Endothelial cell of umbilical vein (primary cell): ENCODE measurements at regions not wholly inside any gene's neighbourhood (a gene's known extent, or its start where the extent isn't known, plus 50 kb on each side); places are given as distances from the start of the nearest gene placed in this dataset.

ENCODE experiments used
- BruUV-seq: library from RNA; stranded (reverse); fragments of 400-500 nt; replicated peaks from 2 replicates; lab custom pipeline; 2021; lab: Mats Ljungman, UMichigan
- CTCF ChIA-PET: fragments of 300-600, 350-600 bp; sonication (Branson Sonifier 250); formaldehyde crosslinking; loops from one replicate; lab custom pipeline; 2021; ENCODE audit warnings: antibody characterized with exemption, inconsistent platforms; lab: Charles Lee
- POLR2A ChIA-PET: fragments of 300-600, 350-600 bp; sonication (Branson Sonifier 250); formaldehyde crosslinking; loops from one replicate; lab custom pipeline; 2021; ENCODE audit warnings: antibody characterized with exemption, inconsistent platforms; lab: Charles Lee
- DNase-seq: peaks from one replicate; pipeline ENCODE4 v3.0.0-alpha.2; 2011; ENCODE audit warnings: low read depth, low spot score
- FAIRE-seq: peaks from 2 replicates; lab custom pipeline; 2011; peaks lifted over from hg19 to GRCh38; lab: Jason Lieb, UNC
- H2AFZ ChIP-seq: 2 replicates; pipeline ENCODE4 v1.6.0; 2012; ENCODE audit warnings: low read depth, low read length, control low read depth, inconsistent platforms
- H3K27ac ChIP-seq: 2 replicates; pipeline ENCODE4 v1.5.1; 2011; ENCODE audit warnings: low read depth, mild to moderate bottlenecking, control low read depth, low read length, moderate library complexity; ENCODE audit not compliant: insufficient read depth
- H3K27me3 ChIP-seq, 2 experiments: 2 replicates each; pipeline versions ENCODE4 v1.6.0 to v1.6.1; 2011; ENCODE audit warnings: low read length in 2 of 2, mixed read lengths in 1 of 2; ENCODE audit not compliant: control insufficient read depth in 2 of 2, insufficient read depth in 2 of 2
- H3K36me3 ChIP-seq, 2 experiments: 2 replicates in 1 of 2; 3 replicates in 1 of 2; pipeline ENCODE4 v1.5.1; 2011; ENCODE audit warnings: low read length in 2 of 2, mild to moderate bottlenecking in 1 of 2, moderate library complexity in 1 of 2; ENCODE audit not compliant: control insufficient read depth in 2 of 2, insufficient read depth in 2 of 2; ENCODE audit errors: extremely low read depth in 1 of 2
- H3K4me1 ChIP-seq: 3 replicates; pipeline ENCODE4 v1.5.1; 2011; ENCODE audit warnings: mild to moderate bottlenecking, low read length; ENCODE audit not compliant: control insufficient read depth, insufficient read depth; ENCODE audit errors: extremely low read depth
- H3K4me2 ChIP-seq: 2 replicates; pipeline ENCODE4 v1.6.1; 2011; ENCODE audit warnings: low read length, control low read depth, mixed read lengths; ENCODE audit not compliant: insufficient read depth
- H3K4me3 ChIP-seq, 3 experiments: fragments of 200-600 bp in 1 of 3; sonication (generic), shearing (Covaris generic) in 1 of 3; replicated peaks in 1 of 3; 2 replicates each; pipeline ENCODE4 v1.5.1; 2011 to 2016; ENCODE audit warnings: control low read depth in 3 of 3, low read length in 3 of 3, mild to moderate bottlenecking in 2 of 3, inconsistent platforms in 1 of 3, low read depth in 1 of 3, moderate library complexity in 1 of 3; ENCODE audit not compliant: insufficient read depth in 1 of 3
- H3K79me2 ChIP-seq: 2 replicates; pipeline ENCODE4 v1.6.0; 2012; ENCODE audit warnings: low read length, inconsistent platforms; ENCODE audit not compliant: control insufficient read depth, insufficient read depth
- H3K9ac ChIP-seq: replicated peaks from 2 replicates; pipeline ENCODE3; 2011; ENCODE audit warnings: low read length, control low read depth; ENCODE audit not compliant: insufficient read depth; ENCODE audit errors: extremely low read depth
- H3K9me1 ChIP-seq: replicated peaks from 3 replicates; pipeline ENCODE4 v1.6.0; 2011; ENCODE audit warnings: mild to moderate bottlenecking, low read length; ENCODE audit not compliant: control insufficient read depth, insufficient read depth; ENCODE audit errors: extremely low read depth
- H3K9me3 ChIP-seq: replicated peaks from 2 replicates; pipeline ENCODE4 v1.5.1; 2012; ENCODE audit warnings: low read length, inconsistent platforms; ENCODE audit not compliant: control insufficient read depth, insufficient read depth
- H4K20me1 ChIP-seq: replicated peaks from 2 replicates; pipeline ENCODE3; 2011; ENCODE audit warnings: mild to moderate bottlenecking, low read length; ENCODE audit not compliant: control insufficient read depth, insufficient read depth; ENCODE audit errors: extremely low read depth
- CTCF ChIP-seq, 2 donors: IDR thresholded peaks; 1 replicate in 1 of 2; 2 replicates in 1 of 2; pipeline ENCODE4 v1.5.1; 2011; ENCODE audit warnings: low read length in 2 of 2, mild to moderate bottlenecking in 2 of 2, moderate library complexity in 2 of 2, control low read depth in 1 of 2, inconsistent platforms in 1 of 2, low read depth in 1 of 2; ENCODE audit not compliant: insufficient read depth in 1 of 2; ENCODE audit errors: extremely low read depth in 1 of 2
- EZH2 ChIP-seq: IDR thresholded peaks from 2 replicates; pipeline ENCODE4 v1.6.1; 2012; ENCODE audit warnings: borderline replicate concordance, low read depth, mild to moderate bottlenecking, moderate library complexity, low read length, inconsistent platforms; ENCODE audit not compliant: severe bottlenecking
- FOS ChIP-seq: IDR thresholded peaks from 2 replicates; pipeline ENCODE4 v1.6.1; 2011; ENCODE audit warnings: mild to moderate bottlenecking, low read length, moderate library complexity, borderline replicate concordance; ENCODE audit not compliant: insufficient read depth
- GATA2 ChIP-seq: IDR thresholded peaks from 2 replicates; pipeline ENCODE4 v1.7.0; 2011; ENCODE audit warnings: low read depth, mild to moderate bottlenecking, moderate library complexity, mixed read lengths, low read length; ENCODE audit not compliant: insufficient read length, insufficient read depth
- JUN ChIP-seq: IDR thresholded peaks from 2 replicates; pipeline ENCODE4 v1.6.1; 2011; ENCODE audit warnings: borderline replicate concordance, low read depth; ENCODE audit not compliant: insufficient read length, insufficient read depth
- MAX ChIP-seq: IDR thresholded peaks from 2 replicates; pipeline ENCODE4 v1.6.1; 2011; ENCODE audit not compliant: insufficient read depth, insufficient read length
- MYC ChIP-seq: IDR thresholded peaks from one replicate; pipeline ENCODE4 v1.6.1; 2011; ENCODE audit warnings: mild to moderate bottlenecking, low read depth, low read length
- POLR2A ChIP-seq: IDR thresholded peaks from 2 replicates; pipeline ENCODE4 v1.6.1; 2012; ENCODE audit warnings: low read depth, mild to moderate bottlenecking, control low read depth, low read length
- POLR2AphosphoS5 ChIP-seq: IDR thresholded peaks from 2 replicates; pipeline ENCODE4 v1.6.1; 2012; ENCODE audit warnings: low read depth, mild to moderate bottlenecking, control low read depth, low read length, moderate library complexity; ENCODE audit not compliant: insufficient read depth
- dilution Hi-C: fragments of 300-500 bp; cut with MboI; formaldehyde crosslinking; loops from one replicate; pipeline ENCODE4 v1.15.0; 2019; ENCODE audit warnings: low sequenced_read_pairs; ENCODE audit not compliant: extremely low pct_ligation_motif_present
- intact Hi-C: fragments of 100-400 bp; cut with micrococcal nuclease; formaldehyde crosslinking; loops from one replicate; pipeline ENCODE4 v1.10.0; 2022

GRCh38 chr9:90053027-90053426, 448.2 kb downstream of the GADD45G start:
- DNase-seq (no peak), FAIRE-seq (no peak)
- no peaks in the 10 kb centered on the region for H3K4me1 ChIP-seq
- dilution Hi-C loops (no loop called here), intact Hi-C loops (no loop called here)
- no peaks in the 10 kb centered on the region for H3K27me3 ChIP-seq
- ChIA-PET CTCF (interaction anchor here (1.7 to 1.9 kb wide), 2 partner anchors 12 to 450 kb away, joined by 5 to 7 read pairs; no protein-coding TSS in a partner anchor), POLR2A (no interaction called here)
- no peak overlapping the region for H3K27ac ChIP-seq
- no peak for TF ChIP-seq EZH2
- no peak for TF ChIP-seq POLR2AphosphoS5
- TF ChIP-seq CTCF (IDR thresholded peaks at IDR 0.05; ENCODE audit: extremely low read depth in 1 of 2, insufficient read depth in 1 of 2, low read depth in 1 of 2, low read length in 2 of 2) = peak in 1 of 2 donors; percentile 11
- no peak for TF ChIP-seq GATA2
- H2AFZ ChIP-seq = no peak overlapping the region
- no peak overlapping the region for H3K4me3 ChIP-seq
- no peaks in the 10 kb centered on the region for H4K20me1 ChIP-seq
- H3K9me1 ChIP-seq = no peaks in the 10 kb centered on the region
- no peak overlapping the region for H3K4me2 ChIP-seq
- no TSS peak for BruUV-seq
- no peaks in the 10 kb centered on the region for H3K9me3 ChIP-seq
- no peaks in the 10 kb centered on the region for H3K36me3 ChIP-seq
- no peaks in the 10 kb centered on the region for H3K79me2 ChIP-seq
- H3K9ac ChIP-seq = no peak overlapping the region

DNA sequence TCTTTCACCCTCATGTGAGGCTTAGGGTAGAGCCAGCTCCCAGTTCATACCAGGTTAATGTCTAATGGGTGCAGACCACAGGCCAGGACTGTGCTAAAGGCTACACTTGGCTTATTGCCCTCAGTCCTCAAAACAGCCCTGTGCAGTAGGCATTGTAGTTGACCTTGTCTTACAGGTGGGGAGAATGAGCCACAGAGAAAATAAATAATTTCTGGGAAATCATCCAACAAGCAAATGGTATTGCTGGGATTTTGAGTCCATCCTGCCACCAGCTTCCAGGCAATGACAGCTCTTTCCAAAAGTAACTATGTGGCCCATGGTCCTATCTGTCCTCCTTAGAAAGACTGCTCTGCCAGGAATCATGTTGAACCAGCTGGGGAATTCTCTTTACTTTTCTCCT, 450.0 kb downstream of the GADD45G start:
- H3K27me3 ChIP-seq = no peaks in the 10 kb centered on the region
- H3K27ac ChIP-seq = no peak overlapping the region
- ChIA-PET POLR2A (no interaction called here), CTCF (no interaction called here)
- no peaks in the 10 kb centered on the region for H3K9me1 ChIP-seq
- intact Hi-C loops (no loop called here), dilution Hi-C loops (no loop called here)
- H3K4me1 ChIP-seq = no peaks in the 10 kb centered on the region
- no peaks in the 10 kb centered on the region for H3K9me3 ChIP-seq
- DNase-seq (no peak), FAIRE-seq (no peak)
- no peak overlapping the region for H2AFZ ChIP-seq
- H3K79me2 ChIP-seq = no peaks in the 10 kb centered on the region
- H4K20me1 ChIP-seq = no peaks in the 10 kb centered on the region
- TF ChIP-seq EZH2 (no peak), CTCF (IDR thresholded peaks at IDR 0.05; ENCODE audit: extremely low read depth in 1 of 2, insufficient read depth in 1 of 2, low read depth in 1 of 2, low read length in 2 of 2) (no peak), JUN (no peak), GATA2 (no peak), POLR2AphosphoS5 (no peak), POLR2A (no peak), FOS (no peak), MYC (no peak), MAX (no peak)
- no peak overlapping the region for H3K4me3 ChIP-seq
- H3K4me2 ChIP-seq = no peak overlapping the region
- no peaks in the 10 kb centered on the region for H3K36me3 ChIP-seq
- no peak overlapping the region for H3K9ac ChIP-seq
- no TSS peak for BruUV-seq
